ENCODE measurements at regions not wholly inside any gene's neighbourhood (a gene's known extent, or its start where the extent isn't known, plus 50 kb on each side); places are given as distances from the start of the nearest gene placed in this dataset.

GRCh38 chr21:27787046-27787445 lies 820.2 kb upstream of the ADAMTS5 start:
- ChIA-PET POLR2A (no interaction called here), CTCF (no interaction called here)
- DNase-seq (ENCODE audit: low spot score), result no peak
- no peak overlapping the region for H3K27ac Mint-ChIP-seq
- H3K27me3 Mint-ChIP-seq (ENCODE audit: low read depth), result no peaks in the 10 kb centered on the region
- H3K36me3 Mint-ChIP-seq, result peaks cover 4% of the 10 kb centered on the region
- no peak for TF ChIP-seq ATF2 (CRISPR knock-in tag; IDR thresholded peaks at IDR 0.05; ENCODE audit: borderline replicate concordance, low read depth)
- TF ChIP-seq MAX (CRISPR knock-in tag; IDR thresholded peaks at IDR 0.05), result no peak
- no peak for TF ChIP-seq IRF2 (CRISPR knock-in tag; IDR thresholded peaks at IDR 0.05; ENCODE audit: borderline replicate concordance, low read depth)
- TF ChIP-seq AR (CRISPR knock-in tag; IDR thresholded peaks at IDR 0.05), result no peak
- TF ChIP-seq ETV6 (CRISPR knock-in tag; IDR thresholded peaks at IDR 0.05), result no peak
- no peak for TF ChIP-seq SP1 (CRISPR knock-in tag; conservative IDR thresholded peaks at IDR 0.05)
- no peak for TF ChIP-seq RORB (CRISPR knock-in tag; IDR thresholded peaks at IDR 0.05)
- no peak for TF ChIP-seq ESRRA (CRISPR knock-in tag; IDR thresholded peaks at IDR 0.05; ENCODE audit: borderline replicate concordance)
- TF ChIP-seq GRHL2 (CRISPR knock-in tag; IDR thresholded peaks at IDR 0.05; ENCODE audit: insufficient replicate concordance, severe bottlenecking), result no peak
- TF ChIP-seq JUN (CRISPR knock-in tag; IDR thresholded peaks at IDR 0.05), result no peak
- TF ChIP-seq FOXJ3 (CRISPR knock-in tag; IDR thresholded peaks at IDR 0.05; ENCODE audit: borderline replicate concordance), result no peak
- no peak for TF ChIP-seq STAT6 (CRISPR knock-in tag; conservative IDR thresholded peaks at IDR 0.05; ENCODE audit: low read depth)
- no peak for TF ChIP-seq E2F1 (CRISPR knock-in tag; IDR thresholded peaks at IDR 0.05)
- no peak for TF ChIP-seq HMGXB4 (CRISPR knock-in tag; IDR thresholded peaks at IDR 0.05)
- no peak for TF ChIP-seq OVOL2 (CRISPR knock-in tag; IDR thresholded peaks at IDR 0.05; ENCODE audit: borderline replicate concordance)
- no peak for TF ChIP-seq E2F4 (CRISPR knock-in tag; IDR thresholded peaks at IDR 0.05; ENCODE audit: borderline replicate concordance, low read depth)
- no peak for ATAC-seq
- H3K9me3 Mint-ChIP-seq, result peaks cover 41% of the 10 kb centered on the region
- no peak overlapping the region for H3K4me3 Mint-ChIP-seq
- peaks cover 13% of the 10 kb centered on the region for H3K4me1 Mint-ChIP-seq
